KG1 (cell line): ENCODE measurements at regions not wholly inside any gene's neighbourhood (a gene's known extent, or its start where the extent isn't known, plus 50 kb on each side); places are given as distances from the start of the nearest gene placed in this dataset.
"Not testable (repeated sequence)": the region's sequence is repeated elsewhere in the genome, so short reads cannot be mapped to it uniquely, and the experiment has no call there.

Experiments
- DNase-seq: peaks from one replicate; lab custom pipeline; 2025; lab: John Stamatoyannopoulos, UW

DNA sequence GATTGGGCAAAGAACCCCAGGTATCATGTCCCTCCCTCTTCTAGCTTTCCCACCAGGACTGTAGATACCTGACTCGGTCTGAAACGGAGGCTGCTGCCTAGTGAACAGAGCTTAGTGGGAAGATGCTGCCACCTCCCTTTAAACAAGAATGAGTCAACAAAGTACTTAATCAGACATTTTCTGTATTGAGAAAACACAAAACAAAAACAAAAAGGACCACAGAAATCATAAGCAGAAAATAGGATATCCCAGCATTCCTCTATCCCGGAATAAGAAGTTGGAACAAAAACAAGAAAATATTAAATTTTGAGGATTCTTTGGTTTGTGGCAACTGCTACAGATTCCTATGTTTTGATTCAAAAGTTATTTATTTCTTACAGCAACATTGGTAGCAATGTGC lies 51.7 kb upstream of the COL8A1 start:
- no peak for DNase-seq

DNA sequence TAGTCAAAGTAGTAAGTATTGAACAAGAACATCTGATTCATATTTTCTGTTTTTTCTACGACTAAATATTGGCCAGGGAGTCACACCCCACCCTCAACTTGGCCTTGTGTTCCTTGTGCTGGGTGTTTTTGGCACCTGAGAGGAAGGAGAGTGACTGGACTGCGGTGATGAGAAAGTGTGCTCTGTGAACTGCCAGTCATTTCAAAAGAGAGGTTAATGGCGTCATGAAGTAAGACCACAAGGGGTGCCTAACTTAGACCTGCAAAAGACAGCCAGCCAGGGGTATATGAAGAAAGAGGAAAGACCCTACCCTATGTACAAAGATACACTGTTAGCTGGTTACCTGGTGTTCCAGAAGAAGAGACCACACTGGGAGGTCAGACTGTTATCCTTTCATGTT lies 58.4 kb upstream of the COL8A1 start:
- DNase-seq, result no peak

- no peak for DNase-seq
These were observed 59.1 kb upstream of the COL8A1 start for GRCh38 chr3:99579246-99579645.

DNA sequence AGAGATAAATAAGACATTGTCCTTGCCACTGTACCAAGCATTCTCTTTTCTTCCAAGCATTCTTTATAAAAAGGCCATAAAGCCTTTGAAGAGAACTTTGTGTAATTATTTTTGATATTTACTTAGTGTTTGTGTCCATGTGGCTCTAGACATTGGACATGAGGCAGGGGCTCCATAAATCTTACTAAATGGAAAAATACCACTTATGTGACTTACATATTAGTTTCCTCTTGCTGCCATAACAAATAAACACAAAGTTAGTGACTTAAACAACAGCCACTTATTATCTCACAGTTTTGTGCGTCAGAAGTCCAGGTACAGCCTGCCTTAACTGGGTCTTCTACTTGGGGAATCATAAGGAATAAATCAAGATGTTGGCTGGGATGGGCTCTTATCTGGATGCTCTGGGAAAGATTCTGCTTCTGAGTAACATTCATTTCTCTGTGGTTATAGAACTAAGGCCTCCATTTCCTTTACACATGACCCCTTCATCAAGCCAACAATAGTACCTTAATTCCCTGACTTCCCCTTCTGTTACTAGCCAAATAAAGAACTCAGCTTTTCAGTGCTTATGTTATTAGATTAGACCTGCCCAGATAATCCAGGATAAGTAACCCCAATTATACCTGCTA lies 59.9 kb upstream of the COL8A1 start:
- no peak for DNase-seq

DNA sequence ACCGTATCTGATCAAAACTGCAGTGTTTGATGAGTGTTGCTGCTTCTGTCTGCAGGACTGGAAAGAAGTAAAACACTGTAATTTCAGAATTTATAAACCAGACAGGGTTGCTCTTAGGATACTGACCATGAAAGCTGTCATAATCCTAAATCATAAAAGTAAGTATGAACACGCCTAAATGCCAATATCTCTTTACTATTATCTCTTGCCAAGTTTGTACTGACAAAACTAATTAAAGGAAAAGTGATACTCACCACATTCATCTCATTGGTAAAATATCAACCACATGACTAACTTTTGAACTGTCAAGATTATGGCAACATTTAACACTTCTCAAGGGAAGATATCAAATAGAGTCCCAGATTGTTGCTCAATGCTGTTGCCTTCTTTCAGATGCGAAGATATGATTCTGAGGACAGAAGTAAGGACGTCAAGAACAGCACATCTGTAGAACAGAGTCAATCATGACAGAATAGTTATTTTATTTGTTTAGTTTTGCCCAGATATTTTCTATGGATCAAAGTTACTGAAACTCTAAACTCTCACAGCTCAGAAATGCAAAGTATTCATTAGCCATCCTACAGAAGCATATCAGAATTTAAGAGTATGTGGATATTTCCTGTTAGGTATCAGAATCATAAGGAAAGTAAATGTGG lies 61.4 kb upstream of the COL8A1 start:
- no peak for DNase-seq

DNA sequence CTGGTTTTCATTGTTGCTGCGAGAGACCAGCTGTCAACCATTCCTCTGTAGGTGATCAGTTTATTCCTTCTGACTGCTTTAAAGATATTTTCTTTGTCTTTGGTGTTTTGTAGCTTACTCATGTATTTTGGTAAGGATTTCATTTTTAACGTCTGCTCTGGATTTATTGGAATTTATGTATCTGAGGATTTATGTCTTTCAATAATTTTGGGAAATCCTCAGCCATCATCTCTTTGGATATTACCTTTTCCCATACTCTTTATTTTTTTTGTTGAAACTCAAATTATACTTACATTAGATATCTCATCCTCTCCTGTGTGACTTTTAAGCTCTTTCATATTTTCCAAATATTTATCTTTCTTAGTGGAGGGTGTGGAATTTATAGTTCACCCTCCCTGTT lies 62.7 kb upstream of the COL8A1 start:
- DNase-seq, result no peak

- DNase-seq, result no peak
These were observed 68.3 kb upstream of the COL8A1 start for GRCh38 chr3:99570061-99570460.

DNA sequence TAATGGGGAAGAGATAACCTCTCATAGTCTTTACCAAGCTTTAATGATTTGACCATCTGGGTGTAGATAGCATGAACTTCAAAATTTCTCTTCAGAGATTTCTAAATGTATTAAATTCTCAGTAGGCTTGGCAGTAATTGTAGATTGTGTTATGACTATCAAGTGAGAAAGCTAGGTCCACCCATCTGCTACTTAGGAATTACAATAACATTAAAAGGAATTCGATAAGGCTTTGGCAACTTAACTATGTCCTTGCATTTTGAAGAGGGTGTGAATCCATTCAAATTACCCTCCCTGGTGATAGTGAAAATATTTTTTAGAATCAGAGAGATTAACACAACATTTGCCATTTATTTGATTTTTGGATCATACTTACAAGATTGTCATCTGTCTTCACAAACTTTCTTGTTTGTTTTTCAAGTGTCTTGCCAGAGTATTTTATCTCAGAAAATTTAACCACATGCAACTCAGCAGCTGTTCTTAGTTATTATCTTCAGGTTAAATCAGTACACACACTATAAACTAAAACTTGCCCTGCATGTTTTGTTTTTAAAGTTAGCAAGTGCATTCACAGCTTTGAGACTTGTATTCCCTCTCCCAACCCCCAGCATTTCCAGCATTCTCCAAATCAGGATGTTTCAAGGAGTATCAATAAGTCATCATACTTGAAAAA lies 69.6 kb upstream of the COL8A1 start:
- DNase-seq, result no peak

- DNase-seq, result no peak
These were observed 73.1 kb upstream of the COL8A1 start for GRCh38 chr3:99565331-99565730.

DNA sequence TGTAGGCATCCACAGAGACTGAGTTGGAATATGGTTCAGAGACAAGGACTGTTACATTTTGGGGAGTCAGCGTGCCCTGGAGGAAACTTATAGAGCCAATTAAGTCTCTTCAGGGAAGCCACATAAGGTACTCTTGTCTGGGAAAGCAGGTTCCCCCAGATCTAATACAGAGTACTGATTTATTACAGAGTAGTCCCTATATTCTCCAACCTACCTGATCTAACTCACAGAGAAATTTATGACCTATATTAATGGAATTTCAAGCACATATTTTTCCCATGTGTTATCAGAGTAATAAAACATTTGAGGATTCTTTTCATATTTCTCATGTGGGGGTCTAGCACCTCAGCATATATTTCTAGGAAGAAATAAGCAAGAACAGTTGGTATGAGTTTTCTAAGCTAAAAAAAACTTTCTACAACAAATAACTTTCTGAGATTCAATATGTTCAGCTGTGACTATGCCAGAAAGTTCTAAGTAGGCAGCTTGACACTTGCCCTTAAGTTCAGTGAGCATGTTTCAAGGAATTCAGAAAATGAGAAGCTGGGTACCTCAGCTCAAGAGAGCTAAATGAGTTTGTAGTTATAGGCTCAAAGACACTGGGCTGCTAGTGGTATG lies 75.3 kb upstream of the COL8A1 start:
- no peak for DNase-seq

DNA sequence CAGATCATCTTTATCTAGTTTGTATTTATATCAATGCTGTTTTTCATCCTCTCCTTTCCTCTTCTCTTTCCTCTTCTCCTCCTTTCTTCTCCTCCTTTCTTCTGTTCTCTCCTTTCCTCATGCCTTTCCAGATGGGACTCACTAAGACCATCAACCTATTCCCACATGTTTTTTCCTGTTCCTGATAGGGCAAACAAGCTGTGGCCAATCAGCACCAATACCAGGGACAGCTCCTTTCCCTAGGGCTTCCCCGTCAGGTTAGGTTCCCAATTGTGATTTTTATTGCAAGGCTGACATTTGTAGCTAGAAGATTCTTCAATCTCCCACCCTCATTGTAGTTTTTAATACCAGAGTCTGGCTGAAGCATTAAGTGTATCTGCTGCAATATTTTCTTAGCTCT lies 76.3 kb upstream of the COL8A1 start:
- no peak for DNase-seq

DNA sequence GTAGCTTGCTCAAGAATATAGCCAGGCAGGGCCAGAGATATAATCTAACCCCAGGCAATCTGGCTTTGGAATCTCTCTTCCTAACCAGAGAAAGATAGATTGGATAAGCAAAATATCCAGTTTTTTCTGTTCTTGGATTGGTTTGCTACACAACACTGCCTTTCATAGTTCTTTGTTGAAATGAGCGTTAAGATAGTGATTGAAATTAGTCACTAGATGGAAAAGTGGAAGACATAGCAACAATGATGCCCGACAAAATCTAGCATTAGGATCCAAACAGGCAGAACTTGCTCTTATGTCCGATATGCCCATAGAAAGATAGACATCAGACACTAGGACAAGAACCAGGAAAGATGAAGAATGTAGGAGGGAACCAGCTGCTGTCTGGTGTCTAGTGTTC lies 77.3 kb upstream of the COL8A1 start:
- DNase-seq, result no peak

GRCh38 chr3:99559196-99559595 lies 79.2 kb upstream of the COL8A1 start:
- no peak for DNase-seq

GRCh38 chr3:99555885-99556284 lies 82.5 kb upstream of the COL8A1 start:
- not testable (repeated sequence) for DNase-seq

- DNase-seq, result no peak
These were observed 86.9 kb upstream of the COL8A1 start for GRCh38 chr3:99551520-99551919.

- no peak for DNase-seq
These were observed 88.3 kb upstream of the COL8A1 start for GRCh38 chr3:99549957-99550603.

DNA sequence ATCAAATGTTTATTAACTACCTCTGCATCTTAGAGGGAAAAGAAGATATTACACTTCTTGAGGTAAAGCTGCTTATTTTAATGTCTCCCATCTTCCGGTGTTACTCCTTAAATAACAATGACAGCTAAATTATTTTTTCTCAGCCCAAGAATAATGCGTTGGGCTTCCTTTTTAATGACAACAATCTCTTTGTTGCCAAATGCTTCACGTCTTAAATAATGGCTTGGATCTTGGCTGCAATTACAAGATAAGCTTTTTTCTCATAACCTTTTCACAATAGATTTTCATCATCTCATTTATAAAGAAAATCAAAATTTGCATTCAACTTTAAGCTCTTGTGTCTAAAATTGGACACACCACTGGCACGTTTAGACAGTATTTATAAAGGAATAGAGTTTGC lies 89.2 kb upstream of the COL8A1 start:
- DNase-seq, result no peak

DNA sequence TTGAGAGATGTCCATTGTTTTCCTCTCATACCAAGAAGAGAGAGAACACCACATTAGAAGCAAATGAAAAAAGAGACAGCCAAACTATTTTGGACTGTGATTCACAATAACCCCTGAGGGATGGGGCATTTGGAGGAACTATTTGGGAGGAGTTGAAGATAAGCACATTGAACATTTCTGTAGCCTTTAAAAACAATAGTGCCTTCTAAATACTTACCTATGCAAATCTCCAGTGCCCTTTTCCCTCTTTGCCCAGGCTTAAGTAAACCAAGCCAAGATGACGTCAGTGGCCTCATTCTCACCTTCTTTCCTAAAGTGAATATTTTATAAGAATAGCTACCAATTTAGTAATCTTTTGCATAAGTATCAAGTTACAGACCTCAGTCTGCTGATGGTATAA lies 89.7 kb upstream of the COL8A1 start:
- no peak for DNase-seq

GRCh38 chr3:99545941-99546580 lies 92.3 kb upstream of the COL8A1 start:
- no peak for DNase-seq

- no peak for DNase-seq
These were observed 93.6 kb upstream of the COL8A1 start for GRCh38 chr3:99544786-99545281.

- no peak for DNase-seq
These were observed 94.6 kb upstream of the COL8A1 start for GRCh38 chr3:99543796-99544195.
